ENCODE measurements at regions not wholly inside any gene's neighbourhood (a gene's known extent, or its start where the extent isn't known, plus 50 kb on each side); places are given as distances from the start of the nearest gene placed in this dataset.

DNA sequence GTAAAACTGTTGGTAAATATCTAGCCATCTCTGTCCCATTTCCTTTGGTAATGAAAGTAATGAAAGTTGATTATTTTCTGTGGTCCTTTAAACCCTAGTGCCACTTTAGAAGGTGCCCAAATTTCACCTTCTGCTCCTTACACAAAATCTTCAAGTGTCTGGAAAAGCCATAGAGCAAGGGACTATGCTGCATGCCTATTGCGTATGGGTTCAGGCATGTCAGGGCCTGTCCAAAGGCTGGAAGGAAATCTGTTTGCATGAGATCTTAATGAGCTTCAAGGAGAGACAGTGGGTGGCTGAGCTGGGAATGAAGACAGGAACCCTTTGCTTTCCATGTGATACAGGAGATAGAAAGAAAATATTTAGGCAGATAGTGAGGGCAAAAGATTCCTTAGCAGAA, 66.6 kb upstream of the CCN6 start:
- DNase-seq = no peak

DNA sequence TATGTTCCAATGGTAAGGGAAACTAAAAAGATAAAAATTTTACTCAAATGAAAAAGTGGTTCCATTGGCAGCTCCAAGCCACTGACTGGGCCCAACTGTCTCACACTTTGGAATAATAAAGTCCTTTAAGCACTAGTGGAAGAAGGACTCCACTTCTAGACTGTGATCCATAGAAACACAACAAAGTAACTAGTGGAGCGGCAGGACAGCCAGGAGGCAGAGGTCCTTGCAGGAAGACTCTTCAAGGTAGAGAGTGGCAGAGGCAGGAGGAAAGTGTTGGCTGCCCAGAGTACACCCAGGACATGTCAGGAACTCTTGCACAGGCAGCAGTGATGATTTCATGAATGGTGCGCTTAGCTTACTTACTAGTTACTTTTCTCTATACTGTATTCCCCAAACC, 65.0 kb upstream of the CCN6 start:
- no peak for DNase-seq

DNA sequence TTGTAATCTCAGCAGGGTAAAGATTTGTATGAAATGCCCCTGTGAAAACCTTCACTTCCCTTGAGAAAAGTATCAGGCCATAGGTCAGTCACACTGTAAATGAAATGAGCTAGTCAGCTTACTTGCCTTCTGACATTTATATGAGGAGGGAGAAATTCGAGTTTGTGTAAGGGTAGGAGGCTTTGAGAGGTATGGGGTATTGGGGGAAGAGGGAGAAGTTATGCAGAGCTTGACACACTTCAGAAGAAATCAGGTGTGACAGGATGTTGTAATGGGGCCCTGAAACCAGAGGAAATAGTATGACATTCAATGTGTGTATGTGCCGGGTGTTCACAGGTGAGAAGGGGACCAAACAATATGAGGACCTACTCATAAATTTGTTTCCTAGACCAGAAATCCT, 64.2 kb upstream of the CCN6 start:
- no peak for DNase-seq

DNA sequence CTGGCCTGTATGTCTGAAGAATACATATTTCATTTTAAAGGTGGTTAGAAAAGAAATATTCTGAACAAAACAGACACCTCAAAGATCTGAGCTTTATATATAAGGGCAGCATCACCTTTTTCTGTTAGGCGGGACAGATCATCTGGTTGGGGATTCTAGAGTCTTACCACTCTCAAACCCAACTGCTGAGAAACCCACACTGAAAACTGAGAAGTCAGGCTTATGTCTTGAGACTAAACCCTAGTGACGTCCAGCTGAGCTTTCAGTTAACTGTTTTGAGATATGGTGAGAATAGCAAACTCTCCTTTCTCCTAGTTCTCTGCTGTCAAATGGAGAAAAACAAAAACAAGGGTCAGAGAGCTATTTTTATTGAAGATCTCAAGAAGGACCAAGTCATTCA, 63.7 kb upstream of the CCN6 start:
- DNase-seq = no peak

DNA sequence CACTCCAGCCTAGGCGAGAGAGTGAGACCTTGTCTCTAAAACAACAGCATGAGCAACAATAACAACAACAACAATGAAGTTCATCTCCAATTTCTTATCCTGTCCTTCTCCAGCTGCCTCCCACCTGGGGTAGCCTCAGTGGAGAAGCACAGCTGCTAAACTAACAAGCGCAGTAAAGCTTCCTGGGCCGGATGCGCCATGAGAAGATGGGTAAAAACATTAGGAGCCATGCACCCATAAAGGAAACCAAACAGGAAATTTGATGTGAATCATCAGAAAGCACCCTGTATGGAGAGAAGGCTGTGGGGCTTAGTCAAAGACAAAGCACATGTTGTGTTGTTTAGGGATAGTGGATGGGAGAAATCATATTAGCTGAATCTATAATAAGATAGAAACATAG, 61.1 kb upstream of the CCN6 start:
- peak in 1 of 2 donors; percentile 7 for DNase-seq

DNA sequence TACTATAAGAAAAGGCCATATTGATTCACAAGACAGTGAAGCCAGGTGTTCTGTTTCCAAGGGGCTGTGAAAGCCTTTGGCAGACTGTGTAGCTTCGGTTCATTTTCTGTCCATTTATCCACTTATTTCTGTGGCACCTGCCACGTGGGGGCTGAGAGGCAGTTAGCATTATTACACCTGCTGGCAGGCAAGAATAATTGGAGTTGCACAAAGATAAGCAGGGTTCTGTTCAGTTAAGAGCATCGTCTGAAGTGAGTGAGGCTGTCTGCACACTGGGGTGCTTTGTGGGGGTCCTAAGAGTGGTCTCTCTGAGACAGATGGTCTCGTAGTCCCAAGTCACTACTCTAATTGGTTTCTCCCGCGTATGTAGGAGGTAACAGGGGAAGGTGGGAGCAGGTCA, 60.6 kb upstream of the CCN6 start:
- no peak for DNase-seq

DNA sequence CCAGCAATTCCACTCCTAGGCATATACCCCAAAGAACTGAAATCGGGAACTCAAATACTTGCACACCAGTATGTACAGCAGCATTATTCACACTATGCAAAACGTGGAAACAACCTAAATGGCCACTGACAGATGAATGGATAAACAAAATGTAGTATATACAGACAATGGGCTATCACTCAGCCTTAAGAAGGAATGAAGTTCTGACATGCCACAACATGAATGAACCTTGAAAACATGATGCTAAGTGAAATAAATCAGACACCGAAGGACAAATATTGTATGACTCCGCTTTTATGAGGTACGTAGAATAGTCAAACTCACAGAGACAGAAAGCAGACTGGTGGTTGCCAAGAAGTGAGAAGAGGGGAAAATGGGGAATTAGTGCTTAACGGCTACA, 59.1 kb upstream of the CCN6 start:
- no peak for DNase-seq

DNA sequence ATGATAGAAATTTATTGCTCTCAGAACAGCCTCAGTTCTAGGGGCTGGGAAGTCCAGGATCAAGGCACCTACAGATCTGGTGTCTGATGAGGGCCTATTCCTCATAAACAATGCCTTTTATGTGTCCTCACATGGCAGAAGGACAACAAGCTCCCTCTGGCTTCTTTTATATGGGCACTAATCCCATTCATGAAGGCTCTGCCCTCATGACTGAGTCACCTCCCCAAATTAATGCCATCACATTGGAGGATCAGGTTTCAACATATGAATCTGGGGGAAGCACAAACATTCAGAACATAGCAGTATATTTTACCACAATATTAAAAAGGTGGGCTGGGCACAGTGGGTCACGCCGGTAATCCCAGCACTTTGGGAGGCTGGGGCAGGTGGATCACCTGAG, 58.5 kb upstream of the CCN6 start:
- no peak for DNase-seq

DNA sequence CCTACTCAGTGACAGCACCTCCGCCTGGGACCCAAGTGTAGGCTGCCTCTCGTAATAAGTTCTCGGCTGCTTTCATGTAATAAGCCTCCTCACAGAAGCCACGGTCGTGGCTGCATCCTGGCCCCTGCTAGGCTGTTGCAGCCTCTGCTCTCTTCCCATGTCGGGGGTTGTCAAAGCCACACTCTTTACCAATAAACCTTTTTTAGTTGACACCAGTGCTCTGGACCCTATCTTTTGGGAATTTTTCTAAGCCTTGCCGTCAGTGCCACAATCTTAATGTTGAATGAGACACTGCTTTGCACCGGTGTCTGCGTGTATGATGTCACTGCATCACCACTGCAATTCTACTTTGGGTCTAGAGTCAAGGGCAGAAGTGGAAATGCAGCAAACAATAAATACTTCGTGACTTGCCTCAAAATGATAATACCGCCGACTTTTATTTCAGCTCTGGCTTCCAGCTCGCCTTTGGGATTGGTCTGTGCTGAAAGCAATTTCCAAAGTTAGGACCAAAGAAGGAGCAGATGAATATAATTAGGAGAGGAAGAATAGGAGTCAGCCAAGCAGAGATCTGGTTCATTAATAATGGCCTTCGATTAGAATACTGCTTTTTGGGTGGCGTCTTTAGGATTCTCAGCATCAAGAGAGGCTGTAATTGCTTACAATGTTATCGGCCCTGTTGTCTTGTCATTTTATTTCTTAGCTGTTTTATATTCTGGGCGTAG, 57.6 kb upstream of the CCN6 start:
- DNase-seq = no peak

DNA sequence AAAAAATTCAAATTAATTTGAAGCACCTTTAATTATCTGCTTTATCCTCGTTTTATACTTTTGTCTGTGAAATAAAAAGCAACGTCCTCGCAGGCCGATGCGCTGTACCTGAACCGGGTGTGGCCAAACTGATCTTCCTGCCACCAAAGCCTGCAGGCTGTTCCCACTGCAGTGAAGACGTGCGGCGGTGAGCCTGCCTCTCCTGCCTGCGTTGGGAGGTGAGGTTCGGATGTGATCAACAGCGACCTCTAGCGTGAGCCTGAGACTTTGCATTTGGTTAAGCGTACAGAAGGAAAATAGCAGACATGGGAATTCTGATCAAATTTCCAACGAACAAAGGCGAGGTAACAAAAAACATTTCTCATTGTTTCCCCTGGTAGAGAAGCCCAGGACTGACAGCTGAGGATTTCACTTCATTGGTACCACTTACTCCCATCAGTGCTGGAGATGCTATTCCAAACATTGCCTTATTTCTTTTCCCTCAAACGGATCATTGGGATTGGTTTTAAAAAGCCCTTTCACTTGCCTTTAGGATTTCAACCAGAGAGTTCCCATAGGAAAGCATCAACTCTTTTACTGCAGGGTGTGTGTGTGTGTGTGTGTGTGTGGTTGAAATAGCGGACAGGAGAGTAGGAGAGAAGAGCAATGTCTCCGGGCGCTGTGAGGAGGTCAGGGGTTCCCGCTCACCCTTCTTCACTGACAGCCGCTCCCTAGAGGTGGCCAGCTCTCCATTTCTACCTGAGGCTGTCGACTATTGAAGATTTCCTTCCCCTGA, 56.6 kb upstream of the CCN6 start:
- DNase-seq = peak; percentile 60 to 81

DNA sequence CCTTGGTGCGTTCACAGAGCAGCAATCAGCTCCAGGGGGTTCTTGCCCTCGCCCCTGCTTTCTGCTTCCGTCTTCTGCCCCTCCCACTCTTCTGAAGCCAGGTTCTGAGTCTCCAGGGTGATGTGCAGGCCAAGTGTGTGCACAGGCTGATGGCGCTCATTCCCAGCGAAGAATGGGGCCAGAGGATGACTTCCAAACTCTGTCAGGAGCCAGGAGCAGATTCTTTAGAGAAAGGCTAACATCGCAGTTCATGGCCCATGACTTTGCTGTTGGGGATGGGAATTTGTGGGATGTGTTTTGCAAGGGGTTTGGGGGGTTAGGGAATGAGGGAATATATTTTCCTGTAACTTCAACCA, 56.1 kb upstream of the CCN6 start:
- DNase-seq = no peak

DNA sequence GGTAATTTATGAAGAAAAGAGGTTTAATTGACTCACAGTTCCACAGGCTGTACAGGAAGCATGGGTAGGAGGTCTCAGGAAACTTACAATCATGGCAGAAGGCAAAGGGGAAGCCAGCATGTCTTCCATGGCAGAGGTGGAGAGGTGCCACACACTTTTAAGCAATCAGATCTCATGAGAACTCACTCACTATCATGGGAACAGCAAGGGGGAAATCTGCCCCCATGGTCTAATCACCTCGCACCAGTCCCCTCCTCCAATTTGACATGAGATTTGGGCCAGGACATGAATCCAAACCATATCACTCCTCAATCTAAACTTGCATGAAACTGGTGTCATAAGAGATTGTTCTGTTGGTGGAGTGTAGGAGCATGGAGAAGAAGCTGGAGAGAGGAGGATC, 51.6 kb upstream of the CCN6 start:
- peak; percentile 23 to 38 for DNase-seq

Data from inflammatory macrophage (primary cell).